ENCODE measurements at regions not wholly inside any gene's neighbourhood (a gene's known extent, or its start where the extent isn't known, plus 50 kb on each side); places are given as distances from the start of the nearest gene placed in this dataset.

DNA sequence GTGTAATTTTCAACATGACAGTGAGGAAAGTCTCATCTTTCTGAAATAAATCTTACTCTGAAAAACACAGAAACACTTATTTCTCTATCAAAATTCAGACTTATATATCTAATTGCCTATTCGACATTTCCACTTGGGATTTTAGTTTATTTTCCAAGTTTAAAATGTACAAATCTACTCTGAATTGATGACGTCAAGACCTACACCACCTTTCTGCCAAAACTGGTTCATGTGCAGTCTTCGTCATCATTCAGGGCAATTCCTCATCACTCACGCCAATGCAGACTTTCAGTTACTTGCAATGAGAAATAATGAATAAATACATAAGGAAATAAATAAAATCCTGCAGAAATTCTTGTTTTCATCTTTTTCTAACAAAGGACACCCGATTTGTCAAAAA, 843.8 kb downstream of the C12orf50 start:
- TF ChIP-seq, protein P1, sequence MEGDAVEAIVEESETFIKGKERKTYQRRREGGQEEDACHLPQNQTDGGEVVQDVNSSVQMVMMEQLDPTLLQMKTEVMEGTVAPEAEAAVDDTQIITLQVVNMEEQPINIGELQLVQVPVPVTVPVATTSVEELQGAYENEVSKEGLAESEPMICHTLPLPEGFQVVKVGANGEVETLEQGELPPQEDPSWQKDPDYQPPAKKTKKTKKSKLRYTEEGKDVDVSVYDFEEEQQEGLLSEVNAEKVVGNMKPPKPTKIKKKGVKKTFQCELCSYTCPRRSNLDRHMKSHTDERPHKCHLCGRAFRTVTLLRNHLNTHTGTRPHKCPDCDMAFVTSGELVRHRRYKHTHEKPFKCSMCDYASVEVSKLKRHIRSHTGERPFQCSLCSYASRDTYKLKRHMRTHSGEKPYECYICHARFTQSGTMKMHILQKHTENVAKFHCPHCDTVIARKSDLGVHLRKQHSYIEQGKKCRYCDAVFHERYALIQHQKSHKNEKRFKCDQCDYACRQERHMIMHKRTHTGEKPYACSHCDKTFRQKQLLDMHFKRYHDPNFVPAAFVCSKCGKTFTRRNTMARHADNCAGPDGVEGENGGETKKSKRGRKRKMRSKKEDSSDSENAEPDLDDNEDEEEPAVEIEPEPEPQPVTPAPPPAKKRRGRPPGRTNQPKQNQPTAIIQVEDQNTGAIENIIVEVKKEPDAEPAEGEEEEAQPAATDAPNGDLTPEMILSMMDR (IDR thresholded peaks at IDR 0.05; ENCODE audit: low read depth, low read length, poor library complexity, severe bottlenecking) = no peak
- no peak for TF ChIP-seq EZH2phosphoT487 (IDR thresholded peaks at IDR 0.05; ENCODE audit: borderline replicate concordance, low read length)

Measured in DOHH2 (cell line).